HL-60 (cell line): ENCODE measurements at regions not wholly inside any gene's neighbourhood (a gene's known extent, or its start where the extent isn't known, plus 50 kb on each side); places are given as distances from the start of the nearest gene placed in this dataset.

ENCODE experiments used
- GABPA ChIP-seq: IDR thresholded peaks from 2 replicates; pipeline ENCODE4 v1.6.1; 2012; ENCODE audit warnings: low read depth
- POLR2AphosphoS5 ChIP-seq: IDR thresholded peaks from 2 replicates; pipeline ENCODE4 v1.6.1; 2012; ENCODE audit warnings: low read depth
- REST ChIP-seq: IDR thresholded peaks from 2 replicates; pipeline ENCODE4 v1.6.1; 2012; ENCODE audit warnings: low read depth; ENCODE audit not compliant: insufficient replicate concordance
- TF ChIP-seq, protein P1 (sequence below): IDR thresholded peaks from one replicate; pipeline ENCODE4 v1.5.1; 2011; ENCODE audit warnings: low read length, control low read depth, inconsistent platforms; ENCODE audit not compliant: insufficient read depth

DNA sequence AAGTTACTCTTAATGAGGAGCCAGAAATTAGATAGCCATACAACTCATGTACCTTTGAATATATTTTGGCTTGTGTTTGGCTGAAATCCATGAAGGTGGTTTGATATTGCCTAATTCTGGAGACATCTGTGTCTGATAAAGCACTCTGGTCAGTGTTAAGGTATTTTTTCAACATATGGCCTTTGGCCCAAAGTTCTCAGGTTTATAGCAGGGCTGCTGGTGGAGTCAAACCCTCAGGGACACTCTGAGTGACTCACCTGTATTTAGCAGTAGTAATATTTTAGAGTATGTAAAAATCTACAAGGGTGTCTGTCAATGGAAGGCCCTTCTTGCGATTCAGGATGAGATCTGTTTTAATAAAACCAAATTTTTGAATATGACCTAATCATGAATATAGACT is 666.5 kb downstream of the SLC4A3 start:
- TF ChIP-seq, protein P1, sequence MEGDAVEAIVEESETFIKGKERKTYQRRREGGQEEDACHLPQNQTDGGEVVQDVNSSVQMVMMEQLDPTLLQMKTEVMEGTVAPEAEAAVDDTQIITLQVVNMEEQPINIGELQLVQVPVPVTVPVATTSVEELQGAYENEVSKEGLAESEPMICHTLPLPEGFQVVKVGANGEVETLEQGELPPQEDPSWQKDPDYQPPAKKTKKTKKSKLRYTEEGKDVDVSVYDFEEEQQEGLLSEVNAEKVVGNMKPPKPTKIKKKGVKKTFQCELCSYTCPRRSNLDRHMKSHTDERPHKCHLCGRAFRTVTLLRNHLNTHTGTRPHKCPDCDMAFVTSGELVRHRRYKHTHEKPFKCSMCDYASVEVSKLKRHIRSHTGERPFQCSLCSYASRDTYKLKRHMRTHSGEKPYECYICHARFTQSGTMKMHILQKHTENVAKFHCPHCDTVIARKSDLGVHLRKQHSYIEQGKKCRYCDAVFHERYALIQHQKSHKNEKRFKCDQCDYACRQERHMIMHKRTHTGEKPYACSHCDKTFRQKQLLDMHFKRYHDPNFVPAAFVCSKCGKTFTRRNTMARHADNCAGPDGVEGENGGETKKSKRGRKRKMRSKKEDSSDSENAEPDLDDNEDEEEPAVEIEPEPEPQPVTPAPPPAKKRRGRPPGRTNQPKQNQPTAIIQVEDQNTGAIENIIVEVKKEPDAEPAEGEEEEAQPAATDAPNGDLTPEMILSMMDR, result no peak
- no peak for TF ChIP-seq POLR2AphosphoS5
- no peak for TF ChIP-seq GABPA
- TF ChIP-seq REST, result no peak
